Esophagus muscularis mucosa (tissue), 4 donors: ENCODE measurements at regions not wholly inside any gene's neighbourhood (a gene's known extent, or its start where the extent isn't known, plus 50 kb on each side); places are given as distances from the start of the nearest gene placed in this dataset.

Source experiments
- CTCF ChIP-seq, 3 experiments: fragments of 200-600 bp in 2 of 3; fragments of 450-650 bp in 1 of 3; sonication (generic) in 2 of 3; IDR thresholded peaks; one replicate each; pipeline ENCODE4 v1.5.1; 2017 to 2019; ENCODE audit warnings: antibody characterized with exemption in 3 of 3, mild to moderate bottlenecking in 2 of 3, moderate library complexity in 1 of 3
- EP300 ChIP-seq: sonication (generic); formaldehyde crosslinking; IDR thresholded peaks from one replicate; pipeline ENCODE4 v1.6.1; 2017; ENCODE audit warnings: antibody characterized with exemption
- POLR2A ChIP-seq: fragments of 450-650 bp; IDR thresholded peaks from one replicate; pipeline ENCODE4 v1.6.1; 2017; ENCODE audit warnings: antibody characterized with exemption, moderate library complexity, mild to moderate bottlenecking, low read depth
- POLR2AphosphoS5 ChIP-seq, 2 donors: sonication (generic); formaldehyde crosslinking; IDR thresholded peaks; one replicate each; pipeline ENCODE4 v1.6.1; 2017; ENCODE audit warnings: antibody characterized with exemption in 2 of 2

DNA sequence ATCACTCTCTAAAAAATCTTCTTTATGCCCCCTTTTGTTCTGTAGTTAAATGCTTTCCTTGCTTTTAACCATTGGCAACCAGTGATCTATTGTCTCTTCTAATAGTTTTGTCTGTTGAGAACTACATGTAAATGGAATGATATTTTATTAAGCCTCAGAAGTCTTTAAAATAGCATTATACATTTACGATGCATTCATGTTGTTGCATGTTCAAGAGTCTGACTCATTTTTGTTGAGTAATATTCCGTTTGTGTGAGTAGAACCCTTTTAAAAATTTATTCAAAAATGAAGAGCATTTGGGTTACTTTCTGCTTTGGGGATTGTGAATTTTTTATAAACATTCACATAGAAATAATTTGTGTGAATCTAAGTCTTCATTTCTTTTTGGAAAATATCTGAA is 1352.9 kb downstream of the NCAM2 start:
- TF ChIP-seq CTCF (IDR thresholded peaks at IDR 0.05) (no peak), POLR2AphosphoS5 (IDR thresholded peaks at IDR 0.05) (no peak), POLR2A (no peak), EP300 (no peak)
